ENCODE measurements at regions not wholly inside any gene's neighbourhood (a gene's known extent, or its start where the extent isn't known, plus 50 kb on each side); places are given as distances from the start of the nearest gene placed in this dataset.

DNA sequence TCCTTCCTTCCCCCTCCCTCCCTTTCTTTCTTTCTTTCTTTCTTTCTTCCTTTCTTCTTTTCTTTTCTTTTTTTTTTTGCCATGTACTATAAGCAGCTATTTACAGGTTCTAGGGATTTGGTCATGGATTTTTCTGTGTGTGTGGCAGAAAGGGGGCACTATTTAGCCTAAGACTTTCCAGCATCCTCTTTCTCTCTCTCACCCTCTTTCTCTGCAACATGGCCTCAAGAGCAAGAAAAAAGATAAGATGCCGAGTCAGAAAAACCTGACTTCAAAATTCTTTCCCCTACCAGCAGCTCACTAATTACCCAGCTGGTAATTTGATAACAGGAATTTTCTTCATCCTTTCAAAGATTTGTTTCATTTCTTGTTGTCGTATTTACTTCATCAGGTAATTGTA is 458.3 kb upstream of the ADAMTS5 start:
- H2AFZ ChIP-seq (ENCODE audit: control insufficient read depth, low read length) = no peak overlapping the region
- no peak overlapping the region for H3K27ac ChIP-seq (ENCODE audit: control insufficient read depth, insufficient read depth, low read length)
- dilution Hi-C loops (cut with MboI; ENCODE audit: extremely low pct_ligation_motif_present, low sequenced_read_pairs) = no loop called here

DNA sequence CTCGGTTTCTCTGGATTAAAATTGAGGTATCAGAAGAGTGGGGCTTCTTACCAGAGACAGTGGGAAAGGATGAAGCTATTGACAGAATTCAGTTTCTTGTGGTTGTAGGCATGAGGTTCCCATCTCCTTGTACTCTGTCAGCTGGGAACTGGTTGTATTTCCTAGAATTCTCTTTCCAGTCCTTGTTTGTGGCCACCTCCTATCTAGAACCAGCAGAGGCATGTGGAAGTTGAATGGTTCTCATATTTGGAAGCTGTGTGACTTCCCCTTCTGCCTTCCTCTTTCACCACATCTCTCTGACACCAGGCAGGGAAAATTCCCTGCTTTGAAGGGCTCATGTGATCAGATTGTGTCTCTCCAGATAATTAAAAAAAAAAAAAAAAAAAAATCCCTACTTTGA is 457.7 kb upstream of the ADAMTS5 start:
- DNase-seq (ENCODE audit: low read depth, low spot score) (no peak), FAIRE-seq (no peak)
- H3K9me1 ChIP-seq (ENCODE audit: control insufficient read depth, extremely low read depth, insufficient read depth, low read length) = no peaks in the 10 kb centered on the region
- H3K4me2 ChIP-seq (ENCODE audit: control insufficient read depth, extremely low read depth, insufficient read depth, low read depth, low read length) = no peak overlapping the region
- no peak overlapping the region for H3K27ac ChIP-seq (ENCODE audit: control insufficient read depth, insufficient read depth, low read length)
- no peak for TF ChIP-seq EZH2 (IDR thresholded peaks at IDR 0.05; ENCODE audit: low read length)
- TF ChIP-seq, protein P1, sequence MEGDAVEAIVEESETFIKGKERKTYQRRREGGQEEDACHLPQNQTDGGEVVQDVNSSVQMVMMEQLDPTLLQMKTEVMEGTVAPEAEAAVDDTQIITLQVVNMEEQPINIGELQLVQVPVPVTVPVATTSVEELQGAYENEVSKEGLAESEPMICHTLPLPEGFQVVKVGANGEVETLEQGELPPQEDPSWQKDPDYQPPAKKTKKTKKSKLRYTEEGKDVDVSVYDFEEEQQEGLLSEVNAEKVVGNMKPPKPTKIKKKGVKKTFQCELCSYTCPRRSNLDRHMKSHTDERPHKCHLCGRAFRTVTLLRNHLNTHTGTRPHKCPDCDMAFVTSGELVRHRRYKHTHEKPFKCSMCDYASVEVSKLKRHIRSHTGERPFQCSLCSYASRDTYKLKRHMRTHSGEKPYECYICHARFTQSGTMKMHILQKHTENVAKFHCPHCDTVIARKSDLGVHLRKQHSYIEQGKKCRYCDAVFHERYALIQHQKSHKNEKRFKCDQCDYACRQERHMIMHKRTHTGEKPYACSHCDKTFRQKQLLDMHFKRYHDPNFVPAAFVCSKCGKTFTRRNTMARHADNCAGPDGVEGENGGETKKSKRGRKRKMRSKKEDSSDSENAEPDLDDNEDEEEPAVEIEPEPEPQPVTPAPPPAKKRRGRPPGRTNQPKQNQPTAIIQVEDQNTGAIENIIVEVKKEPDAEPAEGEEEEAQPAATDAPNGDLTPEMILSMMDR (optimal IDR thresholded peaks at IDR 0.05 in 1 of 3, IDR thresholded peaks at IDR 0.05 in 1 of 3, conservative IDR thresholded peaks at IDR 0.05 in 1 of 3; ENCODE audit: extremely low read depth in 1 of 3, insufficient read depth in 2 of 3, low read length in 3 of 3) = no peak
- no peak overlapping the region for H3K4me3 ChIP-seq (ENCODE audit: control insufficient read depth in 2 of 3, extremely low read depth in 1 of 3, insufficient read depth in 2 of 3, low read depth in 1 of 3, low read length in 3 of 3)
- no peak overlapping the region for H3K9ac ChIP-seq (ENCODE audit: control insufficient read depth, extremely low read depth, insufficient read depth, low read length)
- no peaks in the 10 kb centered on the region for H3K79me2 ChIP-seq (ENCODE audit: control insufficient read depth, insufficient read depth, low read length)
- peaks cover 7% of the 10 kb centered on the region for H3K4me1 ChIP-seq (ENCODE audit: control insufficient read depth, extremely low read depth, insufficient read depth, low read length)
- no peaks in the 10 kb centered on the region for H3K27me3 ChIP-seq (ENCODE audit: control insufficient read depth, extremely low read depth, insufficient read depth, low read length)
- dilution Hi-C loops (cut with MboI; ENCODE audit: extremely low pct_ligation_motif_present, low sequenced_read_pairs) = no loop called here
- H4K20me1 ChIP-seq (ENCODE audit: control insufficient read depth, extremely low read depth, insufficient read depth, low read length) = no peaks in the 10 kb centered on the region
- H3K36me3 ChIP-seq (ENCODE audit: control insufficient read depth in 2 of 2, extremely low read depth in 1 of 2, insufficient read depth in 2 of 2, low read length in 2 of 2) = no peaks in the 10 kb centered on the region
- H2AFZ ChIP-seq (ENCODE audit: control insufficient read depth, low read length) = no peak overlapping the region
- no peaks in the 10 kb centered on the region for H3K9me3 ChIP-seq (ENCODE audit: control insufficient read depth, low read depth, low read length)

More for the DNA sequence above, 458.3 kb upstream of the ADAMTS5 start:
- no peaks in the 10 kb centered on the region for H3K27me3 ChIP-seq (ENCODE audit: control insufficient read depth, extremely low read depth, insufficient read depth, low read length)
- FAIRE-seq (no peak), DNase-seq (ENCODE audit: low read depth, low spot score) (no peak)
- H3K79me2 ChIP-seq (ENCODE audit: control insufficient read depth, insufficient read depth, low read length) = no peaks in the 10 kb centered on the region
- H3K4me3 ChIP-seq (ENCODE audit: control insufficient read depth in 2 of 3, extremely low read depth in 1 of 3, insufficient read depth in 2 of 3, low read depth in 1 of 3, low read length in 3 of 3) = no peak overlapping the region
- TF ChIP-seq, protein P1 (optimal IDR thresholded peaks at IDR 0.05 in 1 of 3, IDR thresholded peaks at IDR 0.05 in 1 of 3, conservative IDR thresholded peaks at IDR 0.05 in 1 of 3; ENCODE audit: extremely low read depth in 1 of 3, insufficient read depth in 2 of 3, low read length in 3 of 3) = peak in 1 of 3 experiments; percentile 19
- no peak for TF ChIP-seq EZH2 (IDR thresholded peaks at IDR 0.05; ENCODE audit: low read length)
- H4K20me1 ChIP-seq (ENCODE audit: control insufficient read depth, extremely low read depth, insufficient read depth, low read length) = no peaks in the 10 kb centered on the region
- H3K9me1 ChIP-seq (ENCODE audit: control insufficient read depth, extremely low read depth, insufficient read depth, low read length) = no peaks in the 10 kb centered on the region
- no peak overlapping the region for H3K4me2 ChIP-seq (ENCODE audit: control insufficient read depth, extremely low read depth, insufficient read depth, low read depth, low read length)
- no peak overlapping the region for H3K9ac ChIP-seq (ENCODE audit: control insufficient read depth, extremely low read depth, insufficient read depth, low read length)
- no peaks in the 10 kb centered on the region for H3K36me3 ChIP-seq (ENCODE audit: control insufficient read depth in 2 of 2, extremely low read depth in 1 of 2, insufficient read depth in 2 of 2, low read length in 2 of 2)
- no peaks in the 10 kb centered on the region for H3K9me3 ChIP-seq (ENCODE audit: control insufficient read depth, low read depth, low read length)
- peaks cover 7% of the 10 kb centered on the region for H3K4me1 ChIP-seq (ENCODE audit: control insufficient read depth, extremely low read depth, insufficient read depth, low read length)
